SK-N-SH treated with all-trans-retinoic acid at 6 μM for 48 hours (cell line): ENCODE measurements at regions not wholly inside any gene's neighbourhood (a gene's known extent, or its start where the extent isn't known, plus 50 kb on each side); places are given as distances from the start of the nearest gene placed in this dataset.

Source experiments
- ATAC-seq: fragments of 200-7000 bp; cut with Tn5 transposase; 3 replicates; pipeline ENCODE4 v1.9.1; 2020; ENCODE audit warnings: mild to moderate bottlenecking, moderate library complexity
- ARNTL ChIP-seq: fragments of 450-650 bp; formaldehyde crosslinking; IDR thresholded peaks from 2 replicates; pipeline ENCODE4 v1.5.0; 2020; ENCODE audit warnings: low read depth, mild to moderate bottlenecking, moderate library complexity, borderline replicate concordance
- BACH2 ChIP-seq: fragments of 250-450 bp; sonication (Bioruptor Pico); IDR thresholded peaks from 2 replicates; pipeline ENCODE4 v1.9.0; 2021; ENCODE audit warnings: mild to moderate bottlenecking, borderline replicate concordance
- ESRRG ChIP-seq: fragments of 250-450 bp; sonication (Bioruptor Pico); IDR thresholded peaks from 2 replicates; pipeline ENCODE4 v1.6.1; 2021; ENCODE audit warnings: mild to moderate bottlenecking
- GLIS3 ChIP-seq: fragments of 250-450 bp; sonication (Bioruptor Pico); IDR thresholded peaks from 2 replicates; pipeline ENCODE4 v1.5.0; 2020; ENCODE audit warnings: mild to moderate bottlenecking, moderate library complexity
- ISL1 ChIP-seq: fragments of 250-450 bp; sonication (Bioruptor Pico); IDR thresholded peaks from 2 replicates; pipeline ENCODE4 v2.1.2; 2022; ENCODE audit warnings: mild to moderate bottlenecking, moderate library complexity
- PPARA ChIP-seq: fragments of 250-450 bp; sonication (Bioruptor Pico); IDR thresholded peaks from 2 replicates; pipeline ENCODE4 v1.5.0; 2020; ENCODE audit warnings: mild to moderate bottlenecking, borderline replicate concordance
- RARB ChIP-seq: fragments of 250-450 bp; sonication (Bioruptor Pico); IDR thresholded peaks from 2 replicates; pipeline ENCODE4 v1.8.0; 2021; ENCODE audit warnings: mild to moderate bottlenecking, moderate library complexity
- TCF4 ChIP-seq: fragments of 250-450 bp; sonication (Bioruptor Pico); IDR thresholded peaks from 2 replicates; pipeline ENCODE4 v1.8.0; 2021; ENCODE audit warnings: mild to moderate bottlenecking, moderate library complexity, borderline replicate concordance
- TOX ChIP-seq: fragments of 250-450 bp; sonication (Bioruptor Pico); IDR thresholded peaks from 2 replicates; pipeline ENCODE4 v1.8.0; 2021; ENCODE audit warnings: mild to moderate bottlenecking, moderate library complexity, borderline replicate concordance
- ZC3H10 ChIP-seq: fragments of 250-450 bp; sonication (Bioruptor Pico); IDR thresholded peaks from 2 replicates; pipeline ENCODE4 v1.5.1; 2021; ENCODE audit warnings: mild to moderate bottlenecking, moderate library complexity
- ZFP3 ChIP-seq: fragments of 250-450 bp; sonication (Bioruptor Pico); IDR thresholded peaks from 2 replicates; pipeline ENCODE4 v1.5.0; 2020; ENCODE audit warnings: mild to moderate bottlenecking, moderate library complexity
- ZFP30 ChIP-seq: fragments of 450-650 bp; formaldehyde crosslinking; IDR thresholded peaks from 2 replicates; pipeline ENCODE4 v1.5.0; 2022; ENCODE audit warnings: mild to moderate bottlenecking, moderate library complexity
- ZNF565 ChIP-seq: fragments of 450-650 bp; formaldehyde crosslinking; conservative IDR thresholded peaks from 2 replicates; pipeline ENCODE4 v1.5.0; 2020; ENCODE audit warnings: low read depth, mild to moderate bottlenecking, moderate library complexity
- ZNF8 ChIP-seq: fragments of 450-650 bp; formaldehyde crosslinking; IDR thresholded peaks from 2 replicates; pipeline ENCODE4 v1.5.0; 2020; ENCODE audit warnings: mild to moderate bottlenecking, moderate library complexity
- TF ChIP-seq, protein P1 (sequence below): fragments of 250-450 bp; sonication (Bioruptor Pico); IDR thresholded peaks from 2 replicates; pipeline ENCODE4 v1.8.0; 2021; ENCODE audit warnings: low read depth, mild to moderate bottlenecking, moderate library complexity, borderline replicate concordance
- TF ChIP-seq, protein P2 (sequence below): fragments of 250-450 bp; sonication (Bioruptor Pico); IDR thresholded peaks from 2 replicates; pipeline ENCODE4 v1.5.1; 2021; ENCODE audit warnings: mild to moderate bottlenecking, moderate library complexity
- TF ChIP-seq, protein P3 (sequence below): fragments of 250-450 bp; sonication (Bioruptor Pico); IDR thresholded peaks from 2 replicates; pipeline ENCODE4 v1.8.0; 2020; ENCODE audit warnings: mild to moderate bottlenecking, moderate library complexity, borderline replicate concordance
- TF ChIP-seq, protein P4 (sequence below): fragments of 250-450 bp; sonication (Bioruptor Pico); IDR thresholded peaks from 2 replicates; pipeline ENCODE4 v1.5.0; 2020; ENCODE audit warnings: mild to moderate bottlenecking, moderate library complexity

DNA sequence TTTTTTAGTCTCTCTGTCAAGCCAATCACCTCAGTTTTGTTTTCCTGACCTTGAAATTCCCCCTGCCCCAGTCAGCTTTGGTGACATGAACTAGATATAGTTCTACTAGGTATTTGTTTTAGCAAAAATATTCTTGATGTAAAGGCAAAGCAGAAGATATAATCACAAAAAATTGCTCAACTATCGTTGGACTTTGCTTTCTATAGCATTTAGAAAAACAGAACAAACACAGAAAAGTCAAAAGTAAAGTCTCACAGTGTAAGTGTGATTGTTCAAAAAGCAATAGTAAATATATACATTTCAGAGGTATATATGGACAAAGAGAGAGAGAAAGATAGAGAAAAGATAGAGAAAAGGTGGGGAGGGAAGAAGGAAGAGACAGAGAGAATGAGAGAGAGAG is 305.9 kb downstream of the ADGRL2 start (continued):
- TF ChIP-seq, protein P1, sequence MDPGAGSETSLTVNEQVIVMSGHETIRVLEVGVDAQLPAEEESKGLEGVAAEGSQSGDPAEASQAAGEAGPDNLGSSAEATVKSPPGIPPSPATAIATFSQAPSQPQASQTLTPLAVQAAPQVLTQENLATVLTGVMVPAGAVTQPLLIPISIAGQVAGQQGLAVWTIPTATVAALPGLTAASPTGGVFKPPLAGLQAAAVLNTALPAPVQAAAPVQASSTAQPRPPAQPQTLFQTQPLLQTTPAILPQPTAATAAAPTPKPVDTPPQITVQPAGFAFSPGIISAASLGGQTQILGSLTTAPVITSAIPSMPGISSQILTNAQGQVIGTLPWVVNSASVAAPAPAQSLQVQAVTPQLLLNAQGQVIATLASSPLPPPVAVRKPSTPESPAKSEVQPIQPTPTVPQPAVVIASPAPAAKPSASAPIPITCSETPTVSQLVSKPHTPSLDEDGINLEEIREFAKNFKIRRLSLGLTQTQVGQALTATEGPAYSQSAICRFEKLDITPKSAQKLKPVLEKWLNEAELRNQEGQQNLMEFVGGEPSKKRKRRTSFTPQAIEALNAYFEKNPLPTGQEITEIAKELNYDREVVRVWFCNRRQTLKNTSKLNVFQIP (CRISPR knock-in tag): no peak
- TF ChIP-seq BACH2 (CRISPR knock-in tag): no peak
- no peak for TF ChIP-seq ISL1 (CRISPR knock-in tag)
- no peak for TF ChIP-seq TOX (CRISPR knock-in tag)
- TF ChIP-seq TCF4: no peak

DNA sequence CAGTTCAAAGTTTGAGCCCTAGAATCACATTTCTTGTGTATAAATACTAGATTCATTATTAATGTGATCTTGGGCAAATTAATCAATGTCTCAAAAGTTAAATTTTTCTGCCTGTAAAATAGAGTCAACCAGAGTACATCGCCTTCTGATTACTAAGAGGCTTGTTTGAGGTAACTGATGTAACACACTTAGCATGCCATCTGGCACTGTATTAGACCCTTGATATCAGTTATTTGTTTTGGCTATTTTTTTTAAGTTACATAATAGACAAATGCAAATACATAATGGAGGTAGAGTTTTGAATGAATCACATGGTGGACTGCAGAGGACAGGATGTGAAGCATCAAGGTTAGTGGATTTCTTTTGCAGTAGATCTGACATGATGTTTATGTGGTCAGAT is 298.4 kb downstream of the ADGRL2 start:
- ATAC-seq: no peak
- TF ChIP-seq GLIS3 (CRISPR knock-in tag): no peak
- no peak for TF ChIP-seq PPARA (CRISPR knock-in tag)
- no peak for TF ChIP-seq ESRRG (CRISPR knock-in tag)
- no peak for TF ChIP-seq ZFP30 (CRISPR knock-in tag)
- TF ChIP-seq, protein P2, sequence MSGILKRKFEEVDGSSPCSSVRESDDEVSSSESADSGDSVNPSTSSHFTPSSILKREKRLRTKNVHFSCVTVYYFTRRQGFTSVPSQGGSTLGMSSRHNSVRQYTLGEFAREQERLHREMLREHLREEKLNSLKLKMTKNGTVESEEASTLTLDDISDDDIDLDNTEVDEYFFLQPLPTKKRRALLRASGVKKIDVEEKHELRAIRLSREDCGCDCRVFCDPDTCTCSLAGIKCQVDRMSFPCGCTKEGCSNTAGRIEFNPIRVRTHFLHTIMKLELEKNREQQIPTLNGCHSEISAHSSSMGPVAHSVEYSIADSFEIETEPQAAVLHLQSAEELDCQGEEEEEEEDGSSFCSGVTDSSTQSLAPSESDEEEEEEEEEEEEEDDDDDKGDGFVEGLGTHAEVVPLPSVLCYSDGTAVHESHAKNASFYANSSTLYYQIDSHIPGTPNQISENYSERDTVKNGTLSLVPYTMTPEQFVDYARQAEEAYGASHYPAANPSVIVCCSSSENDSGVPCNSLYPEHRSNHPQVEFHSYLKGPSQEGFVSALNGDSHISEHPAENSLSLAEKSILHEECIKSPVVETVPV (CRISPR knock-in tag): no peak
- TF ChIP-seq, protein P3, sequence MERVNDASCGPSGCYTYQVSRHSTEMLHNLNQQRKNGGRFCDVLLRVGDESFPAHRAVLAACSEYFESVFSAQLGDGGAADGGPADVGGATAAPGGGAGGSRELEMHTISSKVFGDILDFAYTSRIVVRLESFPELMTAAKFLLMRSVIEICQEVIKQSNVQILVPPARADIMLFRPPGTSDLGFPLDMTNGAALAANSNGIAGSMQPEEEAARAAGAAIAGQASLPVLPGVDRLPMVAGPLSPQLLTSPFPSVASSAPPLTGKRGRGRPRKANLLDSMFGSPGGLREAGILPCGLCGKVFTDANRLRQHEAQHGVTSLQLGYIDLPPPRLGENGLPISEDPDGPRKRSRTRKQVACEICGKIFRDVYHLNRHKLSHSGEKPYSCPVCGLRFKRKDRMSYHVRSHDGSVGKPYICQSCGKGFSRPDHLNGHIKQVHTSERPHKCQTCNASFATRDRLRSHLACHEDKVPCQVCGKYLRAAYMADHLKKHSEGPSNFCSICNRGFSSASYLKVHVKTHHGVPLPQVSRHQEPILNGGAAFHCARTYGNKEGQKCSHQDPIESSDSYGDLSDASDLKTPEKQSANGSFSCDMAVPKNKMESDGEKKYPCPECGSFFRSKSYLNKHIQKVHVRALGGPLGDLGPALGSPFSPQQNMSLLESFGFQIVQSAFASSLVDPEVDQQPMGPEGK (CRISPR knock-in tag): no peak
- no peak for TF ChIP-seq ARNTL (CRISPR knock-in tag)
- TF ChIP-seq, protein P4, sequence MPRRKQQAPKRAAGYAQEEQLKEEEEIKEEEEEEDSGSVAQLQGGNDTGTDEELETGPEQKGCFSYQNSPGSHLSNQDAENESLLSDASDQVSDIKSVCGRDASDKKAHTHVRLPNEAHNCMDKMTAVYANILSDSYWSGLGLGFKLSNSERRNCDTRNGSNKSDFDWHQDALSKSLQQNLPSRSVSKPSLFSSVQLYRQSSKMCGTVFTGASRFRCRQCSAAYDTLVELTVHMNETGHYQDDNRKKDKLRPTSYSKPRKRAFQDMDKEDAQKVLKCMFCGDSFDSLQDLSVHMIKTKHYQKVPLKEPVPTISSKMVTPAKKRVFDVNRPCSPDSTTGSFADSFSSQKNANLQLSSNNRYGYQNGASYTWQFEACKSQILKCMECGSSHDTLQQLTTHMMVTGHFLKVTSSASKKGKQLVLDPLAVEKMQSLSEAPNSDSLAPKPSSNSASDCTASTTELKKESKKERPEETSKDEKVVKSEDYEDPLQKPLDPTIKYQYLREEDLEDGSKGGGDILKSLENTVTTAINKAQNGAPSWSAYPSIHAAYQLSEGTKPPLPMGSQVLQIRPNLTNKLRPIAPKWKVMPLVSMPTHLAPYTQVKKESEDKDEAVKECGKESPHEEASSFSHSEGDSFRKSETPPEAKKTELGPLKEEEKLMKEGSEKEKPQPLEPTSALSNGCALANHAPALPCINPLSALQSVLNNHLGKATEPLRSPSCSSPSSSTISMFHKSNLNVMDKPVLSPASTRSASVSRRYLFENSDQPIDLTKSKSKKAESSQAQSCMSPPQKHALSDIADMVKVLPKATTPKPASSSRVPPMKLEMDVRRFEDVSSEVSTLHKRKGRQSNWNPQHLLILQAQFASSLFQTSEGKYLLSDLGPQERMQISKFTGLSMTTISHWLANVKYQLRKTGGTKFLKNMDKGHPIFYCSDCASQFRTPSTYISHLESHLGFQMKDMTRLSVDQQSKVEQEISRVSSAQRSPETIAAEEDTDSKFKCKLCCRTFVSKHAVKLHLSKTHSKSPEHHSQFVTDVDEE: no peak
- no peak for TF ChIP-seq ZNF8 (CRISPR knock-in tag)
- no peak for TF ChIP-seq ZC3H10 (CRISPR knock-in tag)

DNA sequence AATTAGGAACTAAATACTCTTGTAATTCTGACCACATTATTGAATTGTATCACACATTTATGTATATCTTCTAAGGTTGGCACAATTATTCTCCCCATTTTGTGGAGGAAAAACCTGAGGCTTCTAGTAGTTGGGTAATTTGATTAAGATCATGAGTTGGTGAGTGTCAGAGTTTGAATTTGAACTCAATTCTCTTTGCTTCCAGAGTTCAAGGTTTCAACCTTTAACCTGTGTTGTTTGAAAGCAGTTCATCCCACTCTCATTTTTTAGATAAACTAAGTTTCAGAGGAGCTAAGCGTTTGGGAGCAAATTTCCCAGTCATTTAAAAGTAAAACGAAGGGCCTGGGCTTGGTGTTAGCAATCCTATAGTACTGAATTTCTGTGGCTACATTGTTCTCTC is 293.4 kb downstream of the ADGRL2 start:
- no peak for ATAC-seq
- no peak for TF ChIP-seq ESRRG (CRISPR knock-in tag)
- no peak for TF ChIP-seq RARB (CRISPR knock-in tag)
- TF ChIP-seq ZFP3 (CRISPR knock-in tag): no peak
- TF ChIP-seq GLIS3 (CRISPR knock-in tag): no peak
- TF ChIP-seq, protein P1 (CRISPR knock-in tag): no peak
- TF ChIP-seq ISL1 (CRISPR knock-in tag): no peak
- TF ChIP-seq BACH2 (CRISPR knock-in tag): no peak
- TF ChIP-seq ZNF565 (CRISPR knock-in tag): no peak
- TF ChIP-seq, protein P3 (CRISPR knock-in tag): no peak
- TF ChIP-seq ZFP30 (CRISPR knock-in tag): no peak
- TF ChIP-seq PPARA (CRISPR knock-in tag): no peak
- TF ChIP-seq ARNTL (CRISPR knock-in tag): no peak
